Myocyte (in vitro differentiated cells): ENCODE measurements at regions not wholly inside any gene's neighbourhood (a gene's known extent, or its start where the extent isn't known, plus 50 kb on each side); places are given as distances from the start of the nearest gene placed in this dataset.
"Not testable (repeated sequence)": the region's sequence is repeated elsewhere in the genome, so short reads cannot be mapped to it uniquely, and the experiment has no call there.

Experiments
- DNase-seq: peaks from one replicate; pipeline ENCODE4 v3.0.0-alpha.2; 2012; ENCODE audit warnings: low read depth

DNA sequence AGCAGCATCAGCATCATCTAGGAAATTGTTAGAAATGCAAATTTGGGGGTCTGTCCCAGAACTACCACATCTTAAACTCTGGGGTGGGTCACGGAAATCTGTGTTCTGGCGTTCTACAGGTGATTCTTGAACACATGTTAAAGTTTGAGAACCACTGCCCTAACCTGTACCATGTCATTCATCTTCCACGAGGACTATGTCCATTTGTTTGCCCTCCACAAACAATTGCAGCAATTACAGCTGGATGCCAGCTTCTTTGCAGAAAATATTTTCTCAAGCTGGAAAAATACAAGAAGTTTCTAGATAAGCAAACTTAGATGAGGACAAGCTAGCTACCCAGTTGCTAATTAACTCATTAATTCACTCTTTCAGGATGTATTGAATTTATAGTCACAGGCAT lies 54.1 kb downstream of the MAFB start:
- no peak for DNase-seq

DNA sequence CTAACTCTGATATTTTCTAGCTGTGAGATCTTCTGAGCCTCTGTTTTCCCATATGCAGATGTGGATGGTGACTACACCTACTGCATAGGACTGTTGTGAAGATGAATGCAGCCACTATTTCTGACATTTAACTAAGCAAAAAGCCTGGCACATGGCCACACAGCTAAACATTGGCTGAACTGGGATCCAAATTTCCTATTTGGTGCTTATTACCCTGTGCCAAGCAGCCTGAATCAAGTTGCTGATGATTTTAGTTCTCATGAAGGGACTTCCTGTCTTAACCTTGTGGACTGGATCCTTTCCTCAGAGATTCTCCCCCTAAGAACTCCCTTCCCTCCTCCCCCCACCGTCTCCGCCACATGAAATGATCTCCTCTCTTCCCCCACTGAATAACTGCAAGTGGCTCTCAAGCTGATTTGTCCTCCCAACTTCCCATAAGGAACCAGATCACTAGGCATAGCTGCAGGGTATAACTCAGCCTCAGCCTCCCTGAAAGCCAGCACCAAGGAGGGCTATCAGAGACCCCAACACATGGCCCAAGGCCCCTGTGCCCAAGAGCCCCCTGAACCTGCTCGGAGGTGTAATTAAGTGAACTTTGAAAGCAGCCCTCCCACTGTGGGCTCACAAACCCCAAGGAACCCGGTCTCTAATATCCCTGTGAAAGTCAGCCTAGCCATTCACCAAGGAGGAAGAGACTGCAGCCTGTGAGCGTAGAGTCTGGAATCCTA lies 55.7 kb downstream of the MAFB start:
- DNase-seq: no peak

DNA sequence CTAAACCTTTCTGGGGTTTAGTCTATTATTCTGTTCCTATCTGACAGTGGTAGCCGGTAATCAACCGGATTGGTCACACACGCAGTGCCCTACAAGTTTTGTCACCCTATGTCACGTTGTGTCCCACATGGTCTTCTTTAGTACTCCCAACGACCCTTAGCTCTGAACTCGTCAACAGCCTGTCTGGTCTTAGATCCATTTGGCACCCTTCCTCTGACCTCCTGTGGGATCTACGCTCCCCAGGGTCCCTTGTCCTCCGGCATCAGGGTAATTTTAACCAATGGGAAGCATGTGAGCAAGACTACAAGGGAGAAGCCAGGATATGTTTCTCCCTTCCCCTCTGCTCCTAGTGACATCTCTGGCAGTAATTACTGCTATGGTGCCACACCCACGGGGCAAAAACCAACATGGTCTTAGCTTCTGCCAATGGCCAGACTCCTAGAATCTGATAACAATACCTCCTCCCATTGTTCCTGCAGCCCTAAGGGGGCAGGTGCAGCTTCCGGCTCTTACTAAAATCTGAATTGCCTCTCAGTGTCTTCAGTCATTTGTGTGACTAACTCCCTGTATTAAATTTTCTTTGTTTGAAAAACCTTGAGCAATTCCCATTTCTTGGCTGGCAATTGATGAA lies 56.6 kb downstream of the MAFB start:
- no peak for DNase-seq

DNA sequence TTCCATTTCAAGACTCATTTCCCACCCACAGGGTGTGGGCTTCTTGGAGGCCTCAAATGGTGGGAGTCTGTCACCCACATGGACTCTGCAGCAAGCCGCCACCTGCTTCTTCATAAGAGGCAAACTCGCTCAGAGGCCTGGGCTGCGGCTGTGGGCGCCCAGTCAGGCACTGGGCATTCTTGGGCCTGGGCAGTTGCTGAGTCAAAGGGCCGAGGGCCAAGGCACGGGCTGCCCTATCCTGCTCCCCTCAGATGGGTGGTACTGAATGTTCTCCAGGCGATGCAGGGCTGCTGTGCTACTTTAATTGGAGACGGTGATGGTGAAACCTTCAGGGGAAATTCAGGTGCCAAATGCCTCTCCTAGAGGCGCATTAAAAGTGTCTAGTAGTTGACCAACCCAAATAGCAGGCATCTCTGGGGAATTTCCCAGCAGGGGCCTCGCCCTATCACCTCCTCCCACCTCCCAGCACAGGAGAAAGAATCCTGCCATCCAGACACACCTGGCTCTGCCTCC lies 57.9 kb downstream of the MAFB start:
- no peak for DNase-seq

DNA sequence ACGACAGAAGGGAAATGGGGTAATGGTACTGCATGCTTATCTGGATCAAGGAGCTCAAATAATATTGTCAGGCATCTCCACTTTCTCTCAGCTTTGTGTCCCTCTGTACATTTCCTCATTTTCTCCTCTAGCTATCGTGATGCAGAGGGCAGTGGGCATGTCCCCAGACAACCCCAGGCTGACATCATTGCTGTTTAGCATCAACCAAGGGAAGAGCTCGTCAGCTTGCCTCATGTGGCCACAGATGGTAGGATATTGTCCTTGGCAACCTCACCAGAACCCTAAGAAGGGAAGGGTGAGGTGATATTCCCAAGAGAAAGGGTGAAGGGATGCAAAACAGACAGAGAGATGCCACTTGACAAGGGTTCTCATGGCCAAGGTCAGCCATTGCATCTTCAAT lies 58.3 kb downstream of the MAFB start:
- no peak for DNase-seq

DNA sequence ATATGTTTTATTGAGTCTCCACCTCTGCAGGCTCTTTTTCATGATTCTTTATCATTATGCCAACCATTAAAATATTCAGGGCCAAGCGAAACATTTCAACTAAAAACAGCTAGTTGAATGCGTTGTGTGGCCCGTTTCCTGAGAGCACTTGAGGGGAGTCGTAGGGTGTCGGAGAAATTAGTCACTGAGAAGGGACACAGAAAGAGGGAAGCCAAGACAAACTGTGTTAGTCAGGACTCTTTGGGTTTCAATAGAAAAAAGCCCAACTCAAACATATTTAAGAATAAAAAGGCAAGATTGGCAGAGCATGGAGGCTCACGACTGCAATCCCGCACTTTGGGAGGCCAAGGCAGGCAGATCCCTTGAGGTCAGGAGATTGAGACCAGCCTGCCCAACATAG lies 58.9 kb downstream of the MAFB start:
- no peak for DNase-seq

DNA sequence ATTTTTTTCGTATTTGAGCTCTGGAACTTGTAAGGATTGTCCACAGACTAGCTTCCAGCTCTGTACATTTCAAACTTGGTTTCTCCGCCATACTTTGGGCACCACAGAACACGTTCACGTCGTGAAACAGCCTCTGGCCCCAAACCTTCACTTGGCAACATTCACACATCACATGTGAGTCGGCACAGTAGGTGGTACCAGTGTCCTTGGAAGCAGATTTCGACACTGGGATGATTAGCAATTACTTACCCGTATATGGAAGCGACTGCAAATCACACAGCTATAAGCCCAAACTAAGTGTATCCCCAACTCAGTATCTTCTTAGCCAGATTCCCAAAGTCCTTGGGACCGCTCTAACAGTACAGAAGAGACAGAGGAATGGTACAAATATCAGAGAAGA lies 60.2 kb downstream of the MAFB start:
- DNase-seq: no peak

DNA sequence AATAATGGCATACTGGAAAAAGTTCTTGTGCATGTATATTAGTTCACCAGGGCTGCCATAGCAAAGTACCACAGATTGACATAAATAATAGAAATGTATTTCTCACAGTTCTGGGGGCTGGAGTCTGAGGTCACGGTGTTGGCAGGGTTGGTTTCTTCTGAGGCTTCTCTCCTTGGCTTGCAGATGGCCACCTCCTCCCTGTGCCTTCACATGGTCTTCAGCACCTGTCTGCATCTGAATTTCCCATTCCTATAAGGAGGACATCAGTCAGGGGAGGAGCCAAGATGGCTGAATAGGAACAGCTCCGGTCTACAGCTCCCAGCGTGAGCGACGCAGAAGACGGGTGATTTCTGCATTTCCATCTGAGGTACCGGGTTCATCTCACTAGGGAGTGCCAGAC lies 70.0 kb downstream of the MAFB start:
- not testable (repeated sequence) for DNase-seq

DNA sequence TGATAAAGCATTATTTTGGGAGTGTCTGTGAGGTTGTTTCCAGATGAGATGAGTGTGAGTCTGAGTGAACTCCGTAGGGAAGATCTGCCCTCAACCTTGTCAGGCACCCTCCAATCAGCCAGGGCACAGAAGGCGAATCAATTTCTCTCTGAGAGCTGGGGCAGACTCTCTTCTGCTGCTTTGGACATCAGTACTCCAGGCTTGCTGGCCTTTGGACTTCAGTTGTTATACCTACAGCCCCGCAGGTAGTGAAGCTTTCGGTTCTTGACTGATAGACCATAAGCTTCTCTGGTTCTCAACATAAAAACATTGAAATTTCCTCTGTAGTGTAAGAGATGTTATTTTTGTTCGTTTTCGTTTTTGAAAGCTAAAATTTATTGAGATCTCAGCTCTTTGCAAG lies 71.4 kb downstream of the MAFB start:
- DNase-seq: no peak

DNA sequence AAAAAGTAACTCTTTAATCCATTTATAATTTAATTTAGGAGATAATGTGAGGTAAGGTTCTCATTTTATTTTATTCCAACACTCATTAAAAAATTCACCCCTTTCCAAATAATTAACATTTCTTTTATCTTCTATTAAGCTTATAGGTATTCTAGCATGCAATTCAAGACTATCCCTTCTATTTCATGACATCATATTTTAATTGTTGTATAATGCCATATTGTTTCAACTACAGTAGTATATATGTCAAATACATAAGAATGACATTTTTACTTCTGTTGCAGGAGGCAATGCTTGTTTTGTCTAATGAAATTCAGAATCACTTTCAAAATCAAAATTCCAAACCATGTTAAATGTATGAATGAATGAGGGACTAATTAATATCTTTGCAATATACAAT lies 76.2 kb downstream of the MAFB start:
- no peak for DNase-seq

DNA sequence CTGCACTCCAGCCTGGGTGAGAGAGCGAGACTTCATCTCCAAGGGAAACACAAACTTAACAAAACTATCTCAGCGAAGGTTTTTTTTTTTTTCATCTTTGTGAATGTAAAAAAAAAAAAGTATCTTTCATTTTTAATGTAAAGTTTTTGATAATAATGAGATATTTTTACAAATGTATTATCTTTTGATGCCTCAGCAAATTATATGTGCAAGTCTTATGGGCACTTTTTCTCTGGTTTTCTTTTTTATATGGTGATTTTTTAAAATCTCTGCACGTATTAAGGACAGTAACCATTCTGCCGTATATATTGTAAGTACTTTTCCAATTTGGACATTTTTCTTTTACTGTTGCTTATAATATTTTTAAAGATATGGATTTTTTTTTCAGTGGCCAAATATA lies 76.8 kb downstream of the MAFB start:
- DNase-seq: no peak

DNA sequence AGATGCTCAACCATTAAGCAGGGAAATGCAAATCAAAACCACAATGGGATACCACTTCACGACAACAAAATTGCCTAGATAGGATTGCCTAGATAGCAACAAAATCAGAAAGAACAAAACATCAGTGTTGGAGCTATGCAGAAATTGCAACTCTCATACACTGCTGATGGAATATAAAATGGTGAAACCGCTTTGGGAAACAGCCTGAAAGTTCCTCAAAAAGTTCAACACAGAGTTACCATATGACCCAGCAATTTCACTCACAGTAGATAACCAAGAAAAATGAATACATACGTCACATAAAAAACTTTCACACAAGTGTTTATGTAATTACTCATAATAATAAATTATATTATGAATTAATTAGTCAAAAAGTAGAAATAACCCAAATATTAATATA lies 78.3 kb downstream of the MAFB start:
- no peak for DNase-seq

DNA sequence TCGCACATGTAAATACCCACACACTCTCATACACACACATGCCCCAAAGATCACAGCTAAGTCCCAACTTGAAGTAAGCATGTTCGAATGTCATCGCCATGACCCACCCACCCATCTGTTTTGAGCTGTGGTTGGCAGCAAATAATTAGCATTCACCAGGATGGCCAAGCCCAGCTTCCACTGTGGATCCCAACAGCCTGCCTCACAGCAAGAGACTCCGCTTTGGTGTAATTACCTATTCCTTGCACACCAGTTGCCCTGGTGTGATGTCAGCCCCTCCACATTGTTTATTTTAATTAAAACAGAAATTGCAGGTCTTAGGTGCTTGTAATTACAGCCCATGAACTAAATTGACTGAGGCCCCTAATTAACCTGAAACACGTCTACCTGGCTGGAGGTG lies 81.1 kb downstream of the MAFB start:
- DNase-seq: peak; percentile 1

DNA sequence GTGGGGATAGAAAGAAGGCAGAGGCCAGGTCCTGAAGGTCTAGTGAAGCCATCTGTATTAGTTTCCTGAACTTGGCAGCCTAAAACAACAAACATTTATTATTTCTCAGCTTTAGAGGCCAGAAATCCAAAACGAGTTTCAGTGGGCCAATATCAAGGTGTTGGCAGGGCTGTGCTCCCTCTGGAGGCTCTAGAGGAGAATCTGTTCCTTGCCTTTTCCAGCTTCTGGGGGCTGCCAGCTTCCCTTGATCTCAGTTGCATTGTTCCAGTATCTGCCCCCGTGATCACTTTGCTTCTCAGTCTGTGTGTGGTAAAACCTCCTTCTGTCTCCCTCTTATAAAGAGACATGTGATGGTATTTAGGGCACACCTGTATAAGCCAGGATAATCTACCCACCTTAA lies 82.4 kb downstream of the MAFB start:
- DNase-seq: no peak

DNA sequence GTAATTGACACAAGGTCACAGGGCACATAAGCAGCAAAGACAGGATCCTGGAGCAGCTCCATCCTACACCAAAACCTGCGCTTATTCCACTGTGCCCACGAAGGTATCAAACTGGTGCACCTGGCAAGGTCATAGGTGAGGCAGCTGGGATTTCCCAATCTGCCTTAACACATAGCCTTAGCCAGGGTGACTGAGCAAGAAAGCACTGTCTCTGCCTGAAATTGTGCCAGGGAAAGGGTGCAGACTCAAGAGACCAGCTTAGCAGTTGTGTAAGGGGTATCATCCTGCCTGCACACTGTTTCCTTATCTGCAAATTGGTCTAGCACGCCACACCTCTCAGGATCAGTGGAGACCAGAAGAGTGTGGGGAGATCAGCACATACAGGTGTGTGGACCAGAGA lies 82.8 kb downstream of the MAFB start:
- DNase-seq: no peak

DNA sequence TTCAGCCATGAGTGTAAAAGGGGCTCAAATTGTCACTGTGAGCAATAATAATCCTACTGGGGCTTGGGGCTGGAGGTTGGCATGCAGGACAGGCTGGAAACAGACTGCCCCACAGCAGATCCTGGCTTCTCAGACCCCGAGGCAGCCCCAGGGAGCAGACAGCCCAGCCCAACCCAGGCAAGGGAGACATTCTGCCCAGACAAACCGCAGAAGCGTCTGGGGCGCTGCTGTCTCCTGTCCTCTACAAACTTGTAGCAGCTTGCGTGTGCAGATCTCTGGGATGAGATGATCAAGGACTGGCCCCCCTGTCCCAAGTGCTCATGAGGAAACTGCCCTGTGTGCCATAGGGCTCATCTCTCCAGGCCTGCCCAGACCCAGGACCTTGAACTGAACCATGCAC lies 84.6 kb downstream of the MAFB start:
- no peak for DNase-seq

DNA sequence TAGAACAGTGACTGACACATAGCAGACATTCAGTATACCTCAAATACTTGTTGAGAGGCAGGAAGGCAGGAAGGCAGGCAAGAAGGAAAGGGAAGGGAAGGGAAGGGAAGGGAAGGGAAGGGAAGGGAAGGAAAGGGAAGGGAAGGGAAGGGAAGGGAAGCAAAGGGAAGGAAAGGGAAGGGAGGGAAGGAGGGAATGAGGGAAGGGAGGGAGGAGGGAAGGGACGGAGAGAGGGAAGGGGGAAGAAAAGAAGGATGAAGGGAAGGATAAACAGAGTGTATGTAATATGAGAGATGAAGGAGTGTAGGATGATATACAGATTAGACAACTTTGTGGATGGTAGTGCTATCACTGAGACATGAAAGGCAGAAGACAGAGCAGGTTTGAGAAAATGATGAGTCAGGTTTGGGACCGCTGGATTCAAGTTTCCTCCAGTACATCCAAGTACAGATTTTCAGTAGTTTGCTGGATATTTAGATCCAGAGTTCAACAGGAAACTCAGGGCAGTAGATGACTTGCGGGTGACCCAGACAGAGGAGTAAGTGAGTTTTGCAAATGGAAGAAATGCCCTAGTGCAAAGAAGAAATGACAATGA lies 85.9 kb downstream of the MAFB start:
- DNase-seq: no peak

DNA sequence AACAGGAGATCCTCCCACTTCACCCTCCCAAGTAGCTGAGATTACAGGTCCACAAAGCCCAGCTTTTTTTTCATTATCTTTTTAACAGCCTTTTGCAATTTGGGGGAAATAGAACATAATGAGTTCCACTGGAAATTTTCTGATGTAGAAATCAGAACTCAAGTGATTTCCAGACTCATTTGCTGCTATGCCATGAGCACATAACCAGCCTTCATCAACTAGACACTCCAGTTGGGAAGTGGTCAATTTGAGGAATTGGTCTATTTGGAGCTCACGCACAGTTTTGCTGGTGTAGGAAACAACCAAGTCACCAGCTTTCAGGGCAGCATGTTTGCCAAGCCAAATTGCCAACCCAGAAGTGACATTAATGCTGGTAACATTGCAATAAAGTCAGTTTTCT lies 86.7 kb downstream of the MAFB start:
- no peak for DNase-seq

DNA sequence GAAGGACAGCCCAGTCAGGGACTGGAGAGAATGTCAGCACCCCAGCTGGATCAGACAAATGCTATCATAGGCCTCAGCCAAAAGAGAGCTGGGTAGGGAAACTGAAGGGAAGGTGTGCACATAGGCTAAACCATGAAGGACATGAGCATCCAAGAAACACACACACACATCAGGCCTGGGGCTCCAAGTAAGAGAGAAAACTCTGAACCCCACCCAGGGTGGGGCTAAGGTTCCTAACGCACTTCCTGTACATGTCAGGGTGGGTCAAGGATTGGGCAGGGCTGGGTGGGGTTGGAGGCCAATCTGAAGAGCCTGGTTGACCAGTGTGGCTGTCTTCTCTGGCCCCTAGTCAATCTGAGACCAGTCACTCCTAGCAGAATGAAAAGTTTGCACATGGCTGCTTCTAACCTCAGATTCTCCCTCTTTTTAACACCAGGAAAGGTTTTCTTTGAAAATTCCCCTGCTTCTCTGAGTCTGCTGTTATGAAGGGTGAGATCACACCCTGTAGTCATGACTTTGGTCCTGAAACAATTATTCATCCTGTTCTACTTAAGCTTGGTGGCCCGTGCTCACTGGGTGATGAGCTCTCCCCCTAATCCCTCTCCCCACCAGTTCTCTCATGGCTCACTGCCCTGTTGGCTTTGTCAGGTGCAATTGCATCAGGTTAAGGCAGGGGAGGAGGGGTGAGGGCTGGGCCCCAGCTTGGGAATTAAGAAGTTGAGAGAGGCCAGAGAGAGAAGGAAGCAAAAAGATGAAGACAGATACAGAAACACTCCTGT lies 88.4 kb downstream of the MAFB start:
- DNase-seq: no peak

DNA sequence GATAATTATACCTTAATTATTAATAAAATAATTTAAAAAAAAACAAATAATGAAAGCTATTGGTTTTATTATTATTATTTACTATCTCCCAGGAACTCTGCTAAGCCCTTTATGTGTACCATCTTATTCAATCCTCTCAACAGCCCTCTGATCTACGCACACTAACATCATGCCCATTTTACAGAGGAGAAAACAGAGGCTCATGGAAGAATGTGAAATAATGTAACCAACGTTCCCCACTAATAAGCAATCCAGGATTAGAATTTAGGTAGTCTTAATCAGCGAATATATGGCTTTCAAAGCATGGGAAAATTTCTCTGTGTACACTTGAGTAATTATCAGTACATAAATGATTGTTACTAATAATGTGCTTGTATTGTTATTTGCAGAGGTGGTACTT lies 89.0 kb downstream of the MAFB start:
- no peak for DNase-seq

DNA sequence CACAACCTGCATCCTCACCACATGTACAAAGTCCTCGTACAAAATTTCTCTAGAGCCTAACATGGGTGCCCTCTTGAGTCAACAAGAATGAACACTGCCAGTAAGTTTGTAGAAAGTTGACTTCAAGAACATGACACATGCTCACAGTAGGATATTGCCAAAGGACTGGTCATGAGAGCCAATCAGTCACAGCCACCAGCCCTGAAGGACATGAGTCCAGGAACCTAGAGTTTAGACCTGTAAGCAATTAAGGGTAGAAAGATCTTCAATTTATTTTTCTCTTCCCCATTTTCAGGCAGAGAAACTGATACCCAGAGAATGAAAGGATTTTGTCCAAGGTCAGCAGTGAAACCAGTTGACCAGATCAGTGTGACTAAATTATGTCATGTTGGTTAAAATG lies 96.1 kb downstream of the MAFB start:
- DNase-seq: no peak

DNA sequence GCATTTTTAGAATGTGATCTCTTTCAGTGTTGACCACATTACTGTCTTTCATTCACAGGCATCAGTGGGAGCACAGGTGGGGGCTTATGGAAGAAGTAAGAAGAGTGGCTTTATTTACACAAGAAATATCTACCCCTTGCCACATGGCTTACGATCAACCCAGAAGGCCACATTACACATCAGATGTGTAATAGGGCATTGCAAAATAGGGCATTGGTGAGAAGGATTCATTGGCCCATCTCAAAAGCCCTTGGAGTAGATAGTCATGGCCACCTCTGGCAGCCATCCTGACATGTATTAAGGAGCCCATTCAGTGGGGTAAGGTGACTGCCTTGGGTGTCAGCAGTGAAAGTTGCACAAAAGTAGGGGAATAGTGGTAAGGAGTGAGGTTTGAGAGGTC lies 97.5 kb downstream of the MAFB start:
- no peak for DNase-seq
